Prostate gland (tissue), 2 donors: ENCODE measurements at regions not wholly inside any gene's neighbourhood (a gene's known extent, or its start where the extent isn't known, plus 50 kb on each side); places are given as distances from the start of the nearest gene placed in this dataset.

Source experiments
- CTCF ChIP-seq, 4 experiments: fragments of 200-600 bp in 2 of 4; fragments of 450-650 bp in 2 of 4; sonication (generic) in 2 of 4; IDR thresholded peaks; 1 replicate in 3 of 4; 2 replicates in 1 of 4; pipeline ENCODE4 v1.5.1; 2016 to 2019; ENCODE audit warnings: antibody characterized with exemption in 4 of 4, mild to moderate bottlenecking in 2 of 4, moderate library complexity in 2 of 4
- POLR2A ChIP-seq: fragments of 450-650 bp; IDR thresholded peaks from one replicate; pipeline ENCODE4 v1.6.1; 2016; ENCODE audit warnings: antibody characterized with exemption, mild to moderate bottlenecking
- POLR2AphosphoS5 ChIP-seq: sonication (generic); formaldehyde crosslinking; IDR thresholded peaks from one replicate; pipeline ENCODE4 v1.6.1; 2017; ENCODE audit warnings: antibody characterized with exemption

GRCh38 chr6:14406614-14407331, 289.2 kb downstream of the CD83 start:
- TF ChIP-seq CTCF (IDR thresholded peaks at IDR 0.05) (no peak), POLR2AphosphoS5 (no peak), POLR2A (no peak)
